ENCODE measurements at regions not wholly inside any gene's neighbourhood (a gene's known extent, or its start where the extent isn't known, plus 50 kb on each side); places are given as distances from the start of the nearest gene placed in this dataset.

DNA sequence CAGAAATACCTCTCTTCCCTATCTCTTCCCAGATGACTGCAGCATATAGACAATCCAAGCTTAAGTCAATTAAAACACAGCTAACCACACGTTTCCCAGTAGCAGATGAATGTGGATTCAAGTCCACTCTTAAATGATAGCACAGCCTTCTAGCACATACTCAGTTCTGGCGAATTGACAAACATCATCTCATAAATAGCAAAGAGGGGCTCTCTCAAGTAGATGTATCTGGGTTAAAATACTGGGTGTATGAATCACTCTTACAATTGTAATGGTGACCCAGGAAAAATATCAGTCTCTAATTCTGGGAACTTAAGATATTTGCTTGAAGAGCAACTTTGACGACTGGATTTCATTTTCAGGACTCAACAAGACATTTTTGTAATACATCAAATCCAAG is 67.0 kb upstream of the HAPLN1 start:
- FAIRE-seq = no peak

DNA sequence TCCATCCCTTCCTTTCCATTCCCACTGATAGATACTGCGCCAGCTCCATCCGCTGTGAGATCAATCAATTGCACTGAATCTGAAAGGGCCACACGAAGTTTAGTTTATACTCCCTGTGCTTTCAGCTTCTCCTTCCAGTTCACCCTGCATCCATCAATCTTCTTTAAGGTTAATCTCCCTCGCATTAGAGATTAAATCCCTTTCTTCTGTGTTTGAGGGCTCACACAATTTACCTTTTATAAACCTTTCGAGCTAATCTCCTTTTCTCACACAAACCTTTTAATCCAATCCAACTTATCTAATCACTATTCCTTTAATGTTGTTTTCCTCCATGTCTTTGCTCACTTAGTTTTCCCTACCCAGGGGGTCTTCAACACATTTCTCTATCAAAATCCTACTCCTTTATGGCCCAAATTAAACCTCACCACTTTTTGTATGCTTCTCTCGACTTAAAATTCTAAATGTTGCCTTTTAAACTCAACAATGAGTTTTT is 64.6 kb upstream of the HAPLN1 start:
- no peaks in the 10 kb centered on the region for H3K27me3 ChIP-seq (ENCODE audit: control insufficient read depth, insufficient read depth, low read length)
- H3K4me3 ChIP-seq (ENCODE audit: low read length in 3 of 3) = no peak overlapping the region
- intact Hi-C loops (cut with DNase I) = no loop called here
- FAIRE-seq (no peak), DNase-seq (no peak)
- H3K4me1 ChIP-seq (ENCODE audit: control insufficient read depth in 2 of 3, insufficient read depth in 2 of 3, low read depth in 1 of 3, low read length in 3 of 3) = no peaks in the 10 kb centered on the region
- no peaks in the 10 kb centered on the region for H3K36me3 ChIP-seq (ENCODE audit: control insufficient read depth in 2 of 3, insufficient read depth in 3 of 3, low read length in 3 of 3)
- TF ChIP-seq, protein P1, sequence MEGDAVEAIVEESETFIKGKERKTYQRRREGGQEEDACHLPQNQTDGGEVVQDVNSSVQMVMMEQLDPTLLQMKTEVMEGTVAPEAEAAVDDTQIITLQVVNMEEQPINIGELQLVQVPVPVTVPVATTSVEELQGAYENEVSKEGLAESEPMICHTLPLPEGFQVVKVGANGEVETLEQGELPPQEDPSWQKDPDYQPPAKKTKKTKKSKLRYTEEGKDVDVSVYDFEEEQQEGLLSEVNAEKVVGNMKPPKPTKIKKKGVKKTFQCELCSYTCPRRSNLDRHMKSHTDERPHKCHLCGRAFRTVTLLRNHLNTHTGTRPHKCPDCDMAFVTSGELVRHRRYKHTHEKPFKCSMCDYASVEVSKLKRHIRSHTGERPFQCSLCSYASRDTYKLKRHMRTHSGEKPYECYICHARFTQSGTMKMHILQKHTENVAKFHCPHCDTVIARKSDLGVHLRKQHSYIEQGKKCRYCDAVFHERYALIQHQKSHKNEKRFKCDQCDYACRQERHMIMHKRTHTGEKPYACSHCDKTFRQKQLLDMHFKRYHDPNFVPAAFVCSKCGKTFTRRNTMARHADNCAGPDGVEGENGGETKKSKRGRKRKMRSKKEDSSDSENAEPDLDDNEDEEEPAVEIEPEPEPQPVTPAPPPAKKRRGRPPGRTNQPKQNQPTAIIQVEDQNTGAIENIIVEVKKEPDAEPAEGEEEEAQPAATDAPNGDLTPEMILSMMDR (IDR thresholded peaks at IDR 0.05; ENCODE audit: borderline replicate concordance, extremely low read depth, insufficient read depth) = no peak
- no peaks in the 10 kb centered on the region for H3K9me3 ChIP-seq (ENCODE audit: control insufficient read depth in 2 of 3, insufficient read depth in 1 of 3, low read length in 3 of 3)
- no peak overlapping the region for H3K9ac ChIP-seq (ENCODE audit: low read length in 3 of 3)
- no peak overlapping the region for H3K27ac ChIP-seq (ENCODE audit: low read depth in 2 of 2, low read length in 2 of 2)

More for the DNA sequence above, 67.0 kb upstream of the HAPLN1 start:
- no peaks in the 10 kb centered on the region for H3K4me1 ChIP-seq (ENCODE audit: control insufficient read depth in 2 of 3, insufficient read depth in 2 of 3, low read depth in 1 of 3, low read length in 3 of 3)
- H3K4me3 ChIP-seq (ENCODE audit: low read length in 3 of 3) = no peak overlapping the region
- H3K36me3 ChIP-seq (ENCODE audit: control insufficient read depth in 2 of 3, insufficient read depth in 3 of 3, low read length in 3 of 3) = no peaks in the 10 kb centered on the region
- TF ChIP-seq, protein P1 (IDR thresholded peaks at IDR 0.05; ENCODE audit: borderline replicate concordance, extremely low read depth, insufficient read depth) = no peak
- intact Hi-C loops (cut with DNase I) = no loop called here
- no peak for DNase-seq
- H3K9me3 ChIP-seq (ENCODE audit: control insufficient read depth in 2 of 3, insufficient read depth in 1 of 3, low read length in 3 of 3) = no peaks in the 10 kb centered on the region
- no peak overlapping the region for H3K9ac ChIP-seq (ENCODE audit: low read length in 3 of 3)
- H3K27me3 ChIP-seq (ENCODE audit: control insufficient read depth, insufficient read depth, low read length) = no peaks in the 10 kb centered on the region
- no peak overlapping the region for H3K27ac ChIP-seq (ENCODE audit: low read depth in 2 of 2, low read length in 2 of 2)

DNA sequence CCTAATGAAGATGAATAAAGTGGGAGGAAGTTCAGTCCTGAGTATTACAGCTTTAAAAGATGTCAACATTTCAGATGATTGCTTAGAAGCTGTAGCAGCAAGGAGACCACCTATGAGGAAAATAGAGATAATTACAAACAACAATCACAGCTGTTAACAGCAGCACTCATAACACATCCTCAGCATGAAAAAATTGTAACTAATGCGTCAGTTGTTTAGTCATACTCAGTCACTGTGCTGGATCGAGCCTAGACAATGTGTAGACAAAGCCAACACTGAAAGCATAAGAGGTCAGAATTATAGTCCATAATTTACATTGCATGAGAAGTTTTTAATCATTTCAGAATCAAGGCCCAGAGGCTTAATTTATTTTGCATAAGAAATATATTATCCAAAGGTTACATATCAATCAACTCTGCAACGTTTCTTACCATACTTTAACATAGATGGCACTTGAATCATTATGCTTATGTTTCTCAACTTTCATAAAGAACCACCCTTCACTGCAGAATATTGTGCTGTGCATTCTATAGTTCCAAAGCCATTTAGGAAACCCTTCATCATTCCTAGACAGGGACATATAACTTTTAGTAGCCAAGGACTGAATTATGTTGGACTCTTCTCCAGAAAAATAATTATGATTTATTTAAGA is 60.2 kb upstream of the HAPLN1 start:
- TF ChIP-seq, protein P1 (IDR thresholded peaks at IDR 0.05; ENCODE audit: borderline replicate concordance, extremely low read depth, insufficient read depth) = no peak
- FAIRE-seq = no peak
- H3K36me3 ChIP-seq (ENCODE audit: control insufficient read depth in 2 of 3, insufficient read depth in 3 of 3, low read length in 3 of 3) = no peaks in the 10 kb centered on the region
- no peak overlapping the region for H3K9ac ChIP-seq (ENCODE audit: low read length in 3 of 3)
- intact Hi-C loops (cut with DNase I) = no loop called here
- H3K9me3 ChIP-seq (ENCODE audit: control insufficient read depth in 2 of 3, insufficient read depth in 1 of 3, low read length in 3 of 3) = no peaks in the 10 kb centered on the region
- no peaks in the 10 kb centered on the region for H3K27me3 ChIP-seq (ENCODE audit: control insufficient read depth, insufficient read depth, low read length)
- no peak overlapping the region for H3K4me3 ChIP-seq (ENCODE audit: low read length in 3 of 3)
- DNase-seq = no peak
- no peak overlapping the region for H3K27ac ChIP-seq (ENCODE audit: low read depth in 2 of 2, low read length in 2 of 2)
- no peaks in the 10 kb centered on the region for H3K4me1 ChIP-seq (ENCODE audit: control insufficient read depth in 2 of 3, insufficient read depth in 2 of 3, low read depth in 1 of 3, low read length in 3 of 3)

DNA sequence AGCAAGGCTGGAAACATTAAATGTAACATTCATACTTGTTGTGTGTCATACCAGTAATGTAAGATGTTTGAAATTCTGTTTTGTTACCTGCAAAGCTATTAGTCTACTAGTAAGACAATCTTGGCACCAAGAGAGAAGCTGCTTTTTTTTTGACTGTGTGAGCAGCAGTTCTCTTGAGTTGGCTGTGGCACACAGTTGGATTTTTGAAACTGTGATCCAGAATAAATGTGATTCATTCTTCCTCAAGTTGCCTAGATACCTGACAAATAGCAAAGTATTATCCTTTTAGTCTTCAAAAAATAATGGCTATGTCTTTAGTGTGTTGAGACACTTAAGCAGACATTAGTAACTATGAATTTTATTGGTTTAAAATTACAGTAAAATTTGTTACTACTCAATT is 57.2 kb upstream of the HAPLN1 start:
- H3K27ac ChIP-seq (ENCODE audit: low read depth in 2 of 2, low read length in 2 of 2) = no peak overlapping the region
- no peaks in the 10 kb centered on the region for H3K27me3 ChIP-seq (ENCODE audit: control insufficient read depth, insufficient read depth, low read length)
- DNase-seq = no peak
- TF ChIP-seq, protein P1 (IDR thresholded peaks at IDR 0.05; ENCODE audit: borderline replicate concordance, extremely low read depth, insufficient read depth) = no peak
- H3K4me3 ChIP-seq (ENCODE audit: low read length in 3 of 3) = no peak overlapping the region
- no peaks in the 10 kb centered on the region for H3K9me3 ChIP-seq (ENCODE audit: control insufficient read depth in 2 of 3, insufficient read depth in 1 of 3, low read length in 3 of 3)
- no peaks in the 10 kb centered on the region for H3K36me3 ChIP-seq (ENCODE audit: control insufficient read depth in 2 of 3, insufficient read depth in 3 of 3, low read length in 3 of 3)
- no peak overlapping the region for H3K9ac ChIP-seq (ENCODE audit: low read length in 3 of 3)
- H3K4me1 ChIP-seq (ENCODE audit: control insufficient read depth in 2 of 3, insufficient read depth in 2 of 3, low read depth in 1 of 3, low read length in 3 of 3) = no peaks in the 10 kb centered on the region
- no peak for FAIRE-seq
- intact Hi-C loops (cut with DNase I) = no loop called here

Measured in kidney (tissue), 13 donors.